Ishikawa (cell line): ENCODE measurements at regions not wholly inside any gene's neighbourhood (a gene's known extent, or its start where the extent isn't known, plus 50 kb on each side); places are given as distances from the start of the nearest gene placed in this dataset.

Experiments used
- CEBPB ChIP-seq: IDR thresholded peaks from 2 replicates; pipeline ENCODE4 v1.6.1; 2012
- CREB1 ChIP-seq: IDR thresholded peaks from 2 replicates; pipeline ENCODE4 v1.6.1; 2012; ENCODE audit warnings: low read depth
- EGR1 ChIP-seq: IDR thresholded peaks from 2 replicates; pipeline ENCODE4 v1.6.1; 2012
- EP300 ChIP-seq: IDR thresholded peaks from 2 replicates; pipeline ENCODE4 v1.6.1; 2012; ENCODE audit warnings: borderline replicate concordance
- FOXM1 ChIP-seq: IDR thresholded peaks from 2 replicates; pipeline ENCODE4 v1.6.1; 2012; ENCODE audit warnings: low read depth, borderline replicate concordance
- NFIC ChIP-seq: IDR thresholded peaks from 2 replicates; pipeline ENCODE4 v1.6.1; 2012
- RAD21 ChIP-seq: IDR thresholded peaks from 2 replicates; pipeline ENCODE4 v1.6.1; 2012; ENCODE audit warnings: low read depth
- REST ChIP-seq: IDR thresholded peaks from 2 replicates; pipeline ENCODE4 v1.6.1; 2012; ENCODE audit warnings: low read depth, mild to moderate bottlenecking
- TAF1 ChIP-seq: IDR thresholded peaks from 2 replicates; pipeline ENCODE4 v1.6.1; 2012; ENCODE audit warnings: low read depth, mild to moderate bottlenecking
- TCF12 ChIP-seq: IDR thresholded peaks from 2 replicates; pipeline ENCODE4 v1.6.1; 2012; ENCODE audit warnings: low read depth
- TEAD4 ChIP-seq: IDR thresholded peaks from 2 replicates; pipeline ENCODE4 v1.6.1; 2012
- USF1 ChIP-seq: IDR thresholded peaks from 2 replicates; pipeline ENCODE4 v1.6.1; 2012
- YY1 ChIP-seq: IDR thresholded peaks from 2 replicates; pipeline ENCODE4 v1.6.1; 2012; ENCODE audit warnings: low read depth
- ZBTB7A ChIP-seq: IDR thresholded peaks from 2 replicates; pipeline ENCODE4 v1.6.1; 2012; ENCODE audit warnings: low read depth
- TF ChIP-seq, protein P1 (sequence below): IDR thresholded peaks from 2 replicates; pipeline ENCODE4 v1.6.1; 2012

DNA sequence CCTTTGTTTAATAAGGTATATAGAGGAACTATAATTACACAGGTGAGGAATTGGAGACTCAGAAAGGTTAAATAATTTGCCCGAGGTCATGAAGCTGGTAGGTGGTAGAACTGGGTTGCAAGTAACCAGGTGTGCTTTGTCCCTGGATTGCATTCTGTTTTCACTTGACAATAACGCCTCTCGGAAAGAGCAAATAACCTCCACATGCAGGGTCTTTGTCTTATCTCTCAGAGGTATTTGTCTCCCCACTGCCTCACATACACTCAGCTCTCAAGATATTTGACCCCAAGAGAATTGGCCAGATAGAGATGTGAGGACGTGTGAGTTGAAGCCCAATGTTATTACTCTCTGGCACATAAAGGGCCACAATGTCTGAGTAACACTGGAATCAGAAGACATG, 320.9 kb upstream of the ONECUT1 start:
- TF ChIP-seq EGR1, result no peak
- no peak for TF ChIP-seq USF1
- TF ChIP-seq CREB1, result no peak
- no peak for TF ChIP-seq REST
- no peak for TF ChIP-seq YY1
- TF ChIP-seq TCF12, result no peak

- no peak for TF ChIP-seq EP300
- no peak for TF ChIP-seq CREB1
- TF ChIP-seq RAD21, result no peak
- no peak for TF ChIP-seq REST
- TF ChIP-seq FOXM1, result no peak
- TF ChIP-seq YY1, result no peak
- no peak for TF ChIP-seq ZBTB7A
- TF ChIP-seq TAF1, result no peak
- TF ChIP-seq, protein P1, sequence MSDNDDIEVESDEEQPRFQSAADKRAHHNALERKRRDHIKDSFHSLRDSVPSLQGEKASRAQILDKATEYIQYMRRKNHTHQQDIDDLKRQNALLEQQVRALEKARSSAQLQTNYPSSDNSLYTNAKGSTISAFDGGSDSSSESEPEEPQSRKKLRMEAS, result no peak
- TF ChIP-seq CEBPB, result no peak
- TF ChIP-seq EGR1, result no peak
- no peak for TF ChIP-seq TEAD4
- no peak for TF ChIP-seq TCF12
- no peak for TF ChIP-seq NFIC
Measured at GRCh38 chr15:53108319-53108718, 318.2 kb upstream of the ONECUT1 start.

- TF ChIP-seq NFIC, result no peak
- TF ChIP-seq, protein P1, result no peak
- no peak for TF ChIP-seq YY1
- TF ChIP-seq TCF12, result no peak
- TF ChIP-seq CREB1, result no peak
- no peak for TF ChIP-seq TAF1
- no peak for TF ChIP-seq REST
- no peak for TF ChIP-seq USF1
- no peak for TF ChIP-seq FOXM1
- no peak for TF ChIP-seq TEAD4
- no peak for TF ChIP-seq EGR1
- no peak for TF ChIP-seq ZBTB7A
- TF ChIP-seq CEBPB, result no peak
- no peak for TF ChIP-seq RAD21
- no peak for TF ChIP-seq EP300
Measured at GRCh38 chr15:53107855-53108254, 317.7 kb upstream of the ONECUT1 start.

- TF ChIP-seq RAD21 (no peak), EGR1 (no peak), ZBTB7A (no peak), YY1 (no peak), TAF1 (no peak), USF1 (no peak), NFIC (no peak), CEBPB (no peak), EP300 (no peak), REST (no peak), FOXM1 (no peak), CREB1 (no peak), TCF12 (no peak), TEAD4 (no peak)
- TF ChIP-seq, protein P1, result no peak
Measured at GRCh38 chr15:53106505-53107286, 316.6 kb upstream of the ONECUT1 start.
